Activated CD8-positive, alpha-beta memory T cell treated with anti-CD3 and anti-CD28 coated beads for 48 hours (primary cell): ENCODE measurements at regions not wholly inside any gene's neighbourhood (a gene's known extent, or its start where the extent isn't known, plus 50 kb on each side); places are given as distances from the start of the nearest gene placed in this dataset.
"Not testable (repeated sequence)": the region's sequence is repeated elsewhere in the genome, so short reads cannot be mapped to it uniquely, and the experiment has no call there.

ENCODE experiments used
- DNase-seq, 3 experiments: peaks; one replicate each; pipeline ENCODE4 v3.0.0-alpha.2; 2020; ENCODE audit warnings: low read depth in 2 of 3, low spot score in 2 of 3

- no peak for DNase-seq
Observed at GRCh38 chr17:77332981-77333685, 192.4 kb downstream of the SEC14L1 start.

GRCh38 chr17:77337150-77337549, 196.4 kb downstream of the SEC14L1 start:
- no peak for DNase-seq

GRCh38 chr17:77341069-77341541, 200.3 kb downstream of the SEC14L1 start:
- no peak for DNase-seq

- DNase-seq = not testable (repeated sequence)
Observed at GRCh38 chr17:77342656-77342990, 201.9 kb downstream of the SEC14L1 start.

- DNase-seq = no peak
Observed at GRCh38 chr17:77343031-77343800, 202.4 kb downstream of the SEC14L1 start.

GRCh38 chr17:77344038-77344437, 203.3 kb downstream of the SEC14L1 start:
- DNase-seq = no peak

- DNase-seq = no peak
Observed at GRCh38 chr17:77345260-77345910, 204.6 kb downstream of the SEC14L1 start.

GRCh38 chr17:77346765-77347164, 206.0 kb downstream of the SEC14L1 start:
- DNase-seq = no peak

- no peak for DNase-seq
Observed at GRCh38 chr17:77347544-77347943, 206.8 kb downstream of the SEC14L1 start.

GRCh38 chr17:77349976-77350830, 209.4 kb downstream of the SEC14L1 start:
- DNase-seq = no peak

GRCh38 chr17:77352441-77352840, 211.7 kb downstream of the SEC14L1 start:
- DNase-seq = no peak

- DNase-seq = no peak
Observed at GRCh38 chr17:77352996-77353395, 212.2 kb downstream of the SEC14L1 start.

- no peak for DNase-seq
Observed at GRCh38 chr17:77353684-77354419, 213.1 kb downstream of the SEC14L1 start.

GRCh38 chr17:77354420-77354669, 213.6 kb downstream of the SEC14L1 start:
- no peak for DNase-seq

- DNase-seq = no peak
Observed at GRCh38 chr17:77354670-77355455, 214.1 kb downstream of the SEC14L1 start.

- no peak for DNase-seq
Observed at GRCh38 chr17:77356109-77356689, 215.4 kb downstream of the SEC14L1 start.

GRCh38 chr17:77356690-77357201, 216.0 kb downstream of the SEC14L1 start:
- no peak for DNase-seq

- DNase-seq = no peak
Observed at GRCh38 chr17:77358801-77359200, 218.0 kb downstream of the SEC14L1 start.

- no peak for DNase-seq
Observed at GRCh38 chr17:77359236-77359635, 218.5 kb downstream of the SEC14L1 start.
